SK-N-MC (cell line): ENCODE measurements at regions not wholly inside any gene's neighbourhood (a gene's known extent, or its start where the extent isn't known, plus 50 kb on each side); places are given as distances from the start of the nearest gene placed in this dataset.

Source experiments
- EZH2 ChIP-seq: fragments of 200-600 bp; sonication (generic); IDR thresholded peaks from one replicate; pipeline ENCODE4 v1.6.1; 2017; ENCODE audit warnings: antibody characterized with exemption
- POLR2AphosphoS5 ChIP-seq: IDR thresholded peaks from 2 replicates; pipeline ENCODE4 v1.6.1; 2012; ENCODE audit warnings: mild to moderate bottlenecking, low read depth, low read length, borderline replicate concordance

DNA sequence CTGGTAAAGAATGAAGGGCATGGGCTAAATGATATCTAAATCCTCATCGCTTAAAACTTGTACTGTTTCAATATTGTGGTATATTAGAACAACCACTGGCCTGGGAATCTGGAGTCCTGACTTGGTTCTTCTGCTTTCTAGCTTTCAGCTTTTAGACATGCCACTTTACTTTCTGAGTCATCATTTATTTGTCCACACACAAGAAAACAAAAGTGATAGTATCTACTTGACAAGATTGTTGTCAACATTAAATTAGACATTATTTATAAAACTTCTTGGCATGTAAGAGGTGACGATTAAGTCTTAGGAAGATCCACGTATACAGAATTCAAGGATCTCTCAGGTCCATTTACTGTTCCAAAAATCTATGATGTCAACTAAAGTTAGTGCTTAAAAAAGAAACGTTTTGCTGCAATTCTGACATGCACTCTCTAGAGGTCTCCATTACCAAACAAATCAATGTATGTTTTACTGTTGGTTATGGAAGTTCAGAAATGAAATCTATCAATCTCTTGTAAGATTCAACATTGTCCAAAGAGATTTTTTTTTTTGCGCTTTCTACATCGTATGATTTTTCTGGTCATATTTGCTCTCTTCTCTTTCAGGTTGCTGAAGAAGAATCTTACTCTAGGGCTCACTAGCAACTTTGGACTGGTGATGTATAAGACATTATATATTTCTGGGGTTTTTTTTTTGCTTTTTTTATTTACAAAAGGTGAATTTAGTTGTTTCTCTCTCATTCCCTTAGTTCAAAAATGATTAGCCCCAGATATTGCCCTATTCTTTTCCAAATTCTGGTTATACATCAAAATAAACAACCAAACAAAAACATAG lies 53.6 kb upstream of the DYNC1I1 start:
- TF ChIP-seq EZH2 (no peak), POLR2AphosphoS5 (no peak)
